ENCODE measurements at regions not wholly inside any gene's neighbourhood (a gene's known extent, or its start where the extent isn't known, plus 50 kb on each side); places are given as distances from the start of the nearest gene placed in this dataset.

DNA sequence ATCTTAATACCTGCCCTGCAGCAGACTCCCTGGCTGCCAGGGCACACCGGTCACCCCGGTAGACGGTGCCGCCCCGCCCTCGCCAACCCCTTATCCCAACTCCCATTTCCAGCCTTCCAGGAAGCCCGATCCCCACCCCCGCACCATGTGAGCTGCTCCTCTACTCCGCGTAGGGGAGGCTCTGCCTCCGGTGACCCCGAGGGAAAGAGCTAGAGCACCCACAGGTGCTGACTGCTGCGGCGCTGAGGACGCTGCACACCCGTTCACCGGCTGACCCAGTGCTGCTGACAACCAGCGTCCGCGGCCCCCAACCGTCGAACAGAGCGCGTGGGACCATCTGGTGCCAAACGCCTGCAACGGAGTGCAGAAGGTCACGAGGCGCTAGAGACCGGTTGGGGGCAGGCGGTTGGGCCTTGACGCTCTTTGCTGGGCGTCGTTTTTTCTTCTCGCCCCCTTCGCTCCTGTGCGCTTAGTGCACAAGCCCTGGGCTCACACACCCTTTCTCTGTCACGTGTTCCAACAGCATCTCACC, 59.6 kb upstream of the ZNF599 start:
- no peak overlapping the region for H3K27ac ChIP-seq (ENCODE audit: insufficient read depth, low read length)
- H3K9ac ChIP-seq (ENCODE audit: insufficient read depth, low read length): no peak overlapping the region
- no peak overlapping the region for H3K4me3 ChIP-seq (replicated peaks in 1 of 4; ENCODE audit: control extremely low read depth in 1 of 4, insufficient read depth in 1 of 4, low read depth in 3 of 4, low read length in 4 of 4)
- TF ChIP-seq, protein P1, sequence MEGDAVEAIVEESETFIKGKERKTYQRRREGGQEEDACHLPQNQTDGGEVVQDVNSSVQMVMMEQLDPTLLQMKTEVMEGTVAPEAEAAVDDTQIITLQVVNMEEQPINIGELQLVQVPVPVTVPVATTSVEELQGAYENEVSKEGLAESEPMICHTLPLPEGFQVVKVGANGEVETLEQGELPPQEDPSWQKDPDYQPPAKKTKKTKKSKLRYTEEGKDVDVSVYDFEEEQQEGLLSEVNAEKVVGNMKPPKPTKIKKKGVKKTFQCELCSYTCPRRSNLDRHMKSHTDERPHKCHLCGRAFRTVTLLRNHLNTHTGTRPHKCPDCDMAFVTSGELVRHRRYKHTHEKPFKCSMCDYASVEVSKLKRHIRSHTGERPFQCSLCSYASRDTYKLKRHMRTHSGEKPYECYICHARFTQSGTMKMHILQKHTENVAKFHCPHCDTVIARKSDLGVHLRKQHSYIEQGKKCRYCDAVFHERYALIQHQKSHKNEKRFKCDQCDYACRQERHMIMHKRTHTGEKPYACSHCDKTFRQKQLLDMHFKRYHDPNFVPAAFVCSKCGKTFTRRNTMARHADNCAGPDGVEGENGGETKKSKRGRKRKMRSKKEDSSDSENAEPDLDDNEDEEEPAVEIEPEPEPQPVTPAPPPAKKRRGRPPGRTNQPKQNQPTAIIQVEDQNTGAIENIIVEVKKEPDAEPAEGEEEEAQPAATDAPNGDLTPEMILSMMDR (conservative IDR thresholded peaks at IDR 0.05 in 1 of 2, IDR thresholded peaks at IDR 0.05 in 1 of 2; ENCODE audit: low read depth in 1 of 2, low read length in 2 of 2): no peak
- TF ChIP-seq EZH2 (IDR thresholded peaks at IDR 0.05; ENCODE audit: low read length, missing control alignments): no peak
- H2AFZ ChIP-seq (ENCODE audit: low read length): no peak overlapping the region
- no peak overlapping the region for H3K4me2 ChIP-seq (ENCODE audit: extremely low read depth, insufficient read depth, low read length)
- no peak for DNase-seq (ENCODE audit: low read depth in 2 of 2)
- H4K20me1 ChIP-seq (ENCODE audit: control insufficient read depth, extremely low read depth, insufficient read depth, low read length): no peaks in the 10 kb centered on the region
- no peaks in the 10 kb centered on the region for H3K27me3 ChIP-seq (ENCODE audit: control insufficient read depth, insufficient read depth, low read length)
- H3K79me2 ChIP-seq (ENCODE audit: control insufficient read depth, insufficient read depth, low read length): no peaks in the 10 kb centered on the region
- H3K36me3 ChIP-seq (ENCODE audit: control insufficient read depth, insufficient read depth, low read length): no peaks in the 10 kb centered on the region
- H3K9me3 ChIP-seq (ENCODE audit: control insufficient read depth, insufficient read depth, low read depth, low read length): no peaks in the 10 kb centered on the region
- no peaks in the 10 kb centered on the region for H3K4me1 ChIP-seq (ENCODE audit: control insufficient read depth, extremely low read depth, insufficient read depth, low read length)

DNA sequence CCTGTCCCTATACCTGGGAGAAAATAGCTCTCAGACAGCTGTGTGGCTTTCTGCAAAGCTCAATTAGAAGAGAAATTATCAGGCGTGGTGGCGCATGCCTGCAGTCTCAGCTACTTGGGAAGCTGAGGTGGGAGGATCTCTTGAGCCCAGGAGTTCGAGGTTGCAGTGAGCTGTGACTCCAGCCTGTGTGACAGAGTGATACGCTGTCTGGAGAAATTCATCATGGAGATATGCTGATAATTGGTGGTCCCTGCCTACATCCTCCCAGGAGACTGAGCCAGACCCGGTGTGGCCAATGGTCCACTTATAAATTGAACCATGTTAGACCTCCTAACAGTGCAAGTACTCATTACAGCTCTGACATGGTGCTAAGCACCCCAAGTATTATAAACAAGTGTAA, 58.7 kb upstream of the ZNF599 start:
- H4K20me1 ChIP-seq (ENCODE audit: control insufficient read depth, extremely low read depth, insufficient read depth, low read length): no peaks in the 10 kb centered on the region
- no peak overlapping the region for H3K9ac ChIP-seq (ENCODE audit: insufficient read depth, low read length)
- H3K9me3 ChIP-seq (ENCODE audit: control insufficient read depth, insufficient read depth, low read depth, low read length): no peaks in the 10 kb centered on the region
- H3K4me3 ChIP-seq (replicated peaks in 1 of 4; ENCODE audit: control extremely low read depth in 1 of 4, insufficient read depth in 1 of 4, low read depth in 3 of 4, low read length in 4 of 4): no peak overlapping the region
- H3K36me3 ChIP-seq (ENCODE audit: control insufficient read depth, insufficient read depth, low read length): no peaks in the 10 kb centered on the region
- no peak overlapping the region for H3K27ac ChIP-seq (ENCODE audit: insufficient read depth, low read length)
- H3K4me1 ChIP-seq (ENCODE audit: control insufficient read depth, extremely low read depth, insufficient read depth, low read length): no peaks in the 10 kb centered on the region
- no peak for TF ChIP-seq EZH2 (IDR thresholded peaks at IDR 0.05; ENCODE audit: low read length, missing control alignments)
- TF ChIP-seq, protein P1 (conservative IDR thresholded peaks at IDR 0.05 in 1 of 2, IDR thresholded peaks at IDR 0.05 in 1 of 2; ENCODE audit: low read depth in 1 of 2, low read length in 2 of 2): no peak
- H3K79me2 ChIP-seq (ENCODE audit: control insufficient read depth, insufficient read depth, low read length): no peaks in the 10 kb centered on the region
- H3K4me2 ChIP-seq (ENCODE audit: extremely low read depth, insufficient read depth, low read length): no peak overlapping the region
- H3K27me3 ChIP-seq (ENCODE audit: control insufficient read depth, insufficient read depth, low read length): no peaks in the 10 kb centered on the region
- DNase-seq (ENCODE audit: low read depth in 2 of 2): no peak
- H2AFZ ChIP-seq (ENCODE audit: low read length): no peak overlapping the region

DNA sequence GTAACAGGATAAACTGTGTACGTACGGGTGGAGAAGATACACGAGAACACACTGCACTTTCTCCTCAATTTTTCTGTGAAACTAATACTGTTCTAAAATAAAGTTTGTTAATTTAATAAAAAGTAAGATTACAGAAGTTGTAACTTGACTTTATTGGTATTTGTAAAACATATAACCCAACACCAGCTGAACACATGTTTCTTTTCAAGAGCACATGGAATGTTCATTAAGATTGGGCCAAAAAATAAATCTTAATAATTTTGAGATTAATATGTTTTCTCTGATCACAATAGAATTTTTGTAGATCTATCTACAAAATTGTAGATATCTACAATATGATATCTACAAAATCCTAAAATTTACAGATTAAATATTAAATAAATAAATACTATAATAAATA, 55.1 kb upstream of the ZNF599 start:
- Histone ChIP-seq H3K4me2 (ENCODE audit: extremely low read depth, insufficient read depth, low read length) (no peak overlapping the region), H3K27me3 (ENCODE audit: control insufficient read depth, insufficient read depth, low read length) (no peaks in the 10 kb centered on the region), H3K9me3 (ENCODE audit: control insufficient read depth, insufficient read depth, low read depth, low read length) (no peaks in the 10 kb centered on the region), H3K36me3 (ENCODE audit: control insufficient read depth, insufficient read depth, low read length) (no peaks in the 10 kb centered on the region), H3K79me2 (ENCODE audit: control insufficient read depth, insufficient read depth, low read length) (no peaks in the 10 kb centered on the region), H3K9ac (ENCODE audit: insufficient read depth, low read length) (no peak overlapping the region), H3K4me3 (replicated peaks in 1 of 4; ENCODE audit: control extremely low read depth in 1 of 4, insufficient read depth in 1 of 4, low read depth in 3 of 4, low read length in 4 of 4) (no peak overlapping the region), H2AFZ (ENCODE audit: low read length) (no peak overlapping the region), H4K20me1 (ENCODE audit: control insufficient read depth, extremely low read depth, insufficient read depth, low read length) (no peaks in the 10 kb centered on the region), H3K4me1 (ENCODE audit: control insufficient read depth, extremely low read depth, insufficient read depth, low read length) (no peaks in the 10 kb centered on the region), H3K27ac (ENCODE audit: insufficient read depth, low read length) (no peak overlapping the region)
- no peak for DNase-seq (ENCODE audit: low read depth in 2 of 2)
- TF ChIP-seq EZH2 (IDR thresholded peaks at IDR 0.05; ENCODE audit: low read length, missing control alignments): no peak
- TF ChIP-seq, protein P1 (conservative IDR thresholded peaks at IDR 0.05 in 1 of 2, IDR thresholded peaks at IDR 0.05 in 1 of 2; ENCODE audit: low read depth in 1 of 2, low read length in 2 of 2): no peak

All from fibroblast of lung (primary cell).